Small intestine (tissue), 7 donors: ENCODE measurements at regions not wholly inside any gene's neighbourhood (a gene's known extent, or its start where the extent isn't known, plus 50 kb on each side); places are given as distances from the start of the nearest gene placed in this dataset.

ENCODE experiments used
- DNase-seq, 2 donors: peaks; one replicate each; pipeline versions ENCODE4 v3.0.0 to v3.0.0-alpha.2; 2013
- FAIRE-seq: peaks from 2 replicates; lab custom pipeline; 2012; peaks lifted over from hg19 to GRCh38; lab: Jason Lieb, UNC
- H3K27ac ChIP-seq, 3 donors: one replicate each; pipeline ENCODE4 v1.5.1; 2013; ENCODE audit warnings: low read length in 2 of 3, mild to moderate bottlenecking in 2 of 3, control low read depth in 1 of 3, inconsistent platforms in 1 of 3, low read depth in 1 of 3, moderate library complexity in 1 of 3
- H3K27me3 ChIP-seq, 3 donors: one replicate each; pipeline ENCODE4 v1.6.1; 2013; ENCODE audit warnings: low read length in 3 of 3, inconsistent platforms in 1 of 3; ENCODE audit not compliant: control insufficient read depth in 3 of 3, insufficient read depth in 3 of 3
- H3K36me3 ChIP-seq, 3 donors: one replicate each; pipeline ENCODE4 v1.6.1; 2013; ENCODE audit warnings: low read length in 3 of 3, inconsistent platforms in 1 of 3, low read depth in 1 of 3, mild to moderate bottlenecking in 1 of 3, moderate library complexity in 1 of 3; ENCODE audit not compliant: control insufficient read depth in 3 of 3, insufficient read depth in 2 of 3
- H3K4me1 ChIP-seq, 3 donors: one replicate each; pipeline ENCODE4 v1.6.1; 2013; ENCODE audit warnings: low read length in 2 of 3, inconsistent platforms in 1 of 3, low read depth in 1 of 3, mild to moderate bottlenecking in 1 of 3, moderate library complexity in 1 of 3; ENCODE audit not compliant: control insufficient read depth in 3 of 3, insufficient read depth in 2 of 3
- H3K4me3 ChIP-seq, 3 donors: one replicate each; pipeline ENCODE4 v1.5.1; 2013; ENCODE audit warnings: low read length in 3 of 3, control low read depth in 1 of 3, inconsistent platforms in 1 of 3, low read depth in 1 of 3, mild to moderate bottlenecking in 1 of 3, moderate library complexity in 1 of 3
- H3K9me3 ChIP-seq, 2 donors: one replicate each; pipeline ENCODE4 v1.6.1; 2013; ENCODE audit warnings: low read depth in 1 of 2, low read length in 1 of 2; ENCODE audit not compliant: control insufficient read depth in 2 of 2, insufficient read depth in 1 of 2
- WGBS, 3 donors: extraction: QIAGEN DNeasy Blood & Tissue Kit; methylation state at CpG; one replicate each; pipeline ENCODE4 v1.1.7; 2013; 5-methylcytosine and 5-hydroxymethylcytosine counted together
- donor health status: healthy with polysubstance abuse.
- donor health status: control.
- donor health status: control.
- donor health status: Bipolar disorder and iron deficiency.
- donor health status: healthy.

- no peak overlapping the region for H3K4me3 ChIP-seq
- 81 to 85% (median 85%) methylated on average over 13 of the region's 13 CpGs for WGBS, 3 donors
- H3K36me3 ChIP-seq, result no peaks in the 10 kb centered on the region
- peaks cover 0 to 5% (median 2%) of the 10 kb centered on the region in 3 donors for H3K27me3 ChIP-seq
- FAIRE-seq (no peak), DNase-seq (no peak)
- H3K27ac ChIP-seq, result peak overlapping the region in 1 of 3 donors; percentile 20
- H3K9me3 ChIP-seq, result no peaks in the 10 kb centered on the region
- H3K4me1 ChIP-seq, result peaks cover 0 to 5% (median 0%) of the 10 kb centered on the region in 3 donors
Measured at GRCh38 chr5:172549696-172550095, 91.4 kb upstream of the NEURL1B start.

- H3K27me3 ChIP-seq, result peaks cover 0 to 5% (median 3%) of the 10 kb centered on the region in 3 donors
- FAIRE-seq (no peak), DNase-seq (no peak)
- no peak overlapping the region for H3K4me3 ChIP-seq
- H3K27ac ChIP-seq, result no peak overlapping the region
- H3K4me1 ChIP-seq, result peaks cover 0 to 5% (median 0%) of the 10 kb centered on the region in 3 donors
- H3K9me3 ChIP-seq, result peaks cover 0 to under 1% of the 10 kb centered on the region in 2 donors
- no peaks in the 10 kb centered on the region for H3K36me3 ChIP-seq
- WGBS, 3 donors, result 84 to 86% (median 84%) methylated on average over 14 of the region's 14 CpGs
Measured at GRCh38 chr5:172548981-172549687, 91.9 kb upstream of the NEURL1B start.

- no peak overlapping the region for H3K27ac ChIP-seq
- peaks cover 0 to 5% (median 0%) of the 10 kb centered on the region in 3 donors for H3K4me1 ChIP-seq
- DNase-seq (no peak), FAIRE-seq (no peak)
- no peak overlapping the region for H3K4me3 ChIP-seq
- no peaks in the 10 kb centered on the region for H3K36me3 ChIP-seq
- WGBS, 3 donors, result 39 to 62% (median 58%) methylated on average over 6 of the region's 6 CpGs
- H3K9me3 ChIP-seq, result peaks cover 0 to 7% of the 10 kb centered on the region in 2 donors
- H3K27me3 ChIP-seq, result peaks cover 0 to 5% (median 3%) of the 10 kb centered on the region in 3 donors
Measured at GRCh38 chr5:172548311-172548731, 92.7 kb upstream of the NEURL1B start.

- FAIRE-seq, result no peak
- peaks cover 0 to 5% (median 0%) of the 10 kb centered on the region in 3 donors for H3K4me1 ChIP-seq
- no peaks in the 10 kb centered on the region for H3K36me3 ChIP-seq
- H3K4me3 ChIP-seq, result no peak overlapping the region
- H3K27me3 ChIP-seq, result peaks cover 0 to 5% (median 3%) of the 10 kb centered on the region in 3 donors
- DNase-seq, result no peak
- peaks cover 0 to 7% of the 10 kb centered on the region in 2 donors for H3K9me3 ChIP-seq
- no peak overlapping the region for H3K27ac ChIP-seq
- WGBS, 3 donors, result 83 to 86% (median 85%) methylated on average over 5 of the region's 5 CpGs
Measured at GRCh38 chr5:172546196-172546595, 91.9 kb upstream of the SH3PXD2B start.

- FAIRE-seq, result no peak
- WGBS, 3 donors, result 74 to 77% (median 76%) methylated on average over 9 of the region's 9 CpGs
- Histone ChIP-seq H3K9me3 (peaks cover 0 to 7% of the 10 kb centered on the region in 2 donors), H3K4me1 (peaks cover 0 to 5% (median 0%) of the 10 kb centered on the region in 3 donors), H3K36me3 (no peaks in the 10 kb centered on the region), H3K27me3 (peaks cover 0 to 5% (median 3%) of the 10 kb centered on the region in 3 donors), H3K4me3 (no peak overlapping the region), H3K27ac (no peak overlapping the region)
- no peak for DNase-seq
Measured at GRCh38 chr5:172545291-172545801, 91.0 kb upstream of the SH3PXD2B start.

GRCh38 chr5:172544371-172545095 lies 90.2 kb upstream of the SH3PXD2B start:
- FAIRE-seq, result no peak
- H3K27me3 ChIP-seq, result peaks cover 0 to 5% (median 3%) of the 10 kb centered on the region in 3 donors
- no peak overlapping the region for H3K27ac ChIP-seq
- WGBS, 3 donors, result 60 to 74% (median 63%) methylated on average over 6 of the region's 6 CpGs
- H3K36me3 ChIP-seq, result no peaks in the 10 kb centered on the region
- no peak for DNase-seq
- H3K4me1 ChIP-seq, result peaks cover 0 to 5% (median 0%) of the 10 kb centered on the region in 3 donors
- peaks cover 0 to 7% of the 10 kb centered on the region in 2 donors for H3K9me3 ChIP-seq
- no peak overlapping the region for H3K4me3 ChIP-seq

GRCh38 chr5:172543484-172544298 lies 89.4 kb upstream of the SH3PXD2B start:
- WGBS, 3 donors, result 79 to 85% (median 80%) methylated on average over 11 of the region's 11 CpGs

More at GRCh38 chr5:172543484-172544298, 89.4 kb upstream of the SH3PXD2B start:
- Histone ChIP-seq H3K36me3 (no peaks in the 10 kb centered on the region), H3K4me1 (peaks cover 0 to 5% (median 0%) of the 10 kb centered on the region in 3 donors), H3K27me3 (peaks cover 0 to 5% (median 3%) of the 10 kb centered on the region in 3 donors), H3K4me3 (no peak overlapping the region), H3K9me3 (peaks cover 0 to 7% of the 10 kb centered on the region in 2 donors), H3K27ac (no peak overlapping the region)
- FAIRE-seq (no peak), DNase-seq (no peak)
